IMR-90 (cell line): ENCODE measurements at regions not wholly inside any gene's neighbourhood (a gene's known extent, or its start where the extent isn't known, plus 50 kb on each side); places are given as distances from the start of the nearest gene placed in this dataset.

Experiments
- ATAC-seq: fragments of 200-7000 bp; cut with Tn5 transposase; 2 replicates; pipeline ENCODE4 v1.9.1; 2020; ENCODE audit warnings: low read depth, mild to moderate bottlenecking, moderate library complexity
- BruUV-seq: library from RNA; stranded (reverse); fragments of 400-500 nt; replicated peaks from 2 replicates; lab custom pipeline; 2021; lab: Mats Ljungman, UMichigan
- CTCF ChIA-PET: fragments of 300-600 bp; formaldehyde crosslinking; extraction: SDS; loops from one replicate; lab custom pipeline; 2021; ENCODE audit warnings: antibody characterized with exemption; lab: Yijun Ruan, JAX
- POLR2A ChIA-PET: fragments of 300-600 bp; sonication (Branson Sonifier 250); formaldehyde crosslinking; loops from one replicate; lab custom pipeline; 2022; ENCODE audit warnings: antibody characterized with exemption; ENCODE audit not compliant: unreplicated experiment; lab: Charles Lee
- DNase-seq: peaks from one replicate; pipeline ENCODE4 v3.0.0; 2013
- H2AFZ ChIP-seq: replicated peaks from 2 replicates; pipeline ENCODE3; 2013; ENCODE audit warnings: low read length, mild to moderate bottlenecking; ENCODE audit not compliant: poor library complexity
- H2AK5ac ChIP-seq: 2 replicates; pipeline ENCODE4 v1.6.1; 2013; ENCODE audit warnings: low read depth, low read length, inconsistent platforms
- H2AK9ac ChIP-seq: replicated peaks from 2 replicates; pipeline ENCODE3; 2013; ENCODE audit warnings: mild to moderate bottlenecking, low read depth, low read length, moderate library complexity; ENCODE audit not compliant: poor library complexity
- H2BK120ac ChIP-seq: 2 replicates; pipeline ENCODE4 v1.6.1; 2013; ENCODE audit warnings: low read depth, low read length, inconsistent platforms
- H2BK15ac ChIP-seq: 3 replicates; pipeline ENCODE4 v1.6.1; 2013; ENCODE audit warnings: low read depth, low read length, inconsistent platforms
- H2BK20ac ChIP-seq: 2 replicates; pipeline ENCODE4 v1.6.1; 2013; ENCODE audit warnings: low read depth, mild to moderate bottlenecking, inconsistent platforms, low read length, moderate library complexity
- H2BK5ac ChIP-seq: 2 replicates; pipeline ENCODE4 v1.6.1; 2013; ENCODE audit warnings: mild to moderate bottlenecking, low read depth, low read length, inconsistent platforms; ENCODE audit not compliant: poor library complexity, severe bottlenecking
- H3K14ac ChIP-seq: replicated peaks from 2 replicates; pipeline ENCODE4 v1.6.1; 2013; ENCODE audit warnings: low read depth, low read length, inconsistent platforms
- H3K18ac ChIP-seq: 2 replicates; pipeline ENCODE4 v1.6.1; 2013; ENCODE audit warnings: low read depth, low read length, control low read depth
- H3K23ac ChIP-seq: 2 replicates; pipeline ENCODE4 v1.6.1; 2013; ENCODE audit warnings: low read depth, low read length, inconsistent platforms
- H3K27ac ChIP-seq: 2 replicates; pipeline ENCODE4 v1.5.1; 2013; ENCODE audit warnings: mild to moderate bottlenecking, control low read depth, low read length; ENCODE audit not compliant: insufficient read depth
- H3K27me3 ChIP-seq: 2 replicates; pipeline ENCODE4 v1.6.1; 2013; ENCODE audit warnings: low read length; ENCODE audit not compliant: control insufficient read depth, insufficient read depth
- H3K36me3 ChIP-seq: 2 replicates; pipeline ENCODE4 v1.6.1; 2013; ENCODE audit warnings: low read length, mixed read lengths; ENCODE audit not compliant: control insufficient read depth, insufficient read depth
- H3K4ac ChIP-seq: 2 replicates; pipeline ENCODE4 v1.6.1; 2013; ENCODE audit warnings: low read depth, low read length, inconsistent platforms
- H3K4me1 ChIP-seq: 2 replicates; pipeline ENCODE4 v1.6.1; 2013; ENCODE audit warnings: low read length, mixed read lengths; ENCODE audit not compliant: control insufficient read depth, insufficient read depth
- H3K4me2 ChIP-seq: 2 replicates; pipeline ENCODE4 v1.6.1; 2013; ENCODE audit warnings: low read depth, mild to moderate bottlenecking, control low read depth, low read length, moderate library complexity
- H3K4me3 ChIP-seq: 2 replicates; pipeline ENCODE4 v1.5.1; 2013; ENCODE audit warnings: low read depth, mild to moderate bottlenecking, control low read depth, low read length, moderate library complexity; ENCODE audit not compliant: insufficient read depth
- H3K56ac ChIP-seq: 2 replicates; pipeline ENCODE4 v1.6.1; 2013; ENCODE audit warnings: low read length, inconsistent platforms; ENCODE audit not compliant: insufficient read depth; ENCODE audit errors: extremely low read depth
- H3K79me1 ChIP-seq, 2 experiments: 2 replicates each; pipeline ENCODE4 v1.6.1; 2013; ENCODE audit warnings: low read length in 2 of 2, inconsistent platforms in 1 of 2, low read depth in 1 of 2
- H3K9ac ChIP-seq: 2 replicates; pipeline ENCODE4 v1.6.1; 2013; ENCODE audit warnings: low read depth, low read length, control low read depth
- H3K9me1 ChIP-seq: 2 replicates; pipeline ENCODE4 v1.6.1; 2013; ENCODE audit warnings: low read length, inconsistent platforms; ENCODE audit not compliant: insufficient read depth
- H3K9me3 ChIP-seq: 2 replicates; pipeline ENCODE4 v1.6.1; 2013; ENCODE audit warnings: low read length; ENCODE audit not compliant: control insufficient read depth, insufficient read depth
- H4K20me1 ChIP-seq: 2 replicates; pipeline ENCODE4 v1.6.1; 2013; ENCODE audit warnings: low read length, inconsistent platforms; ENCODE audit not compliant: insufficient read depth
- H4K5ac ChIP-seq: 2 replicates; pipeline ENCODE4 v1.6.1; 2013; ENCODE audit warnings: mild to moderate bottlenecking, low read depth, low read length, control low read depth
- H4K8ac ChIP-seq, 2 experiments: 2 replicates each; pipeline ENCODE4 v1.6.1; 2013; ENCODE audit warnings: low read depth in 2 of 2, low read length in 2 of 2, control low read depth in 1 of 2, inconsistent platforms in 1 of 2
- H4K91ac ChIP-seq: 2 replicates; pipeline ENCODE4 v1.6.1; 2013; ENCODE audit warnings: low read depth, low read length, inconsistent platforms; ENCODE audit not compliant: insufficient read depth
- BHLHE40 ChIP-seq: fragments of 150-350 bp; IDR thresholded peaks from 2 replicates; pipeline ENCODE4 v1.6.1; 2016; ENCODE audit warnings: mild to moderate bottlenecking, low read depth, low read length
- CEBPB ChIP-seq: IDR thresholded peaks from 2 replicates; pipeline ENCODE4 v1.6.1; 2012; ENCODE audit warnings: low read depth, low read length, improper control_type of control experiment
- CHD1 ChIP-seq: IDR thresholded peaks from 2 replicates; pipeline ENCODE4 v1.6.1; 2012; ENCODE audit warnings: low read depth, low read length, improper control_type of control experiment
- CTCF ChIP-seq: conservative IDR thresholded peaks from 2 replicates; pipeline ENCODE4 v1.5.1; 2012; ENCODE audit warnings: mild to moderate bottlenecking, low read depth, low read length, improper control_type of control experiment
- ELK1 ChIP-seq: fragments of 150-350 bp; IDR thresholded peaks from 2 replicates; pipeline ENCODE4 v1.6.1; 2016; ENCODE audit warnings: low read depth, mild to moderate bottlenecking, low read length, moderate library complexity, borderline replicate concordance
- FOS ChIP-seq: fragments of 150-350 bp; IDR thresholded peaks from 2 replicates; pipeline ENCODE4 v1.6.1; 2016; ENCODE audit warnings: low read depth, low read length
- MAFK ChIP-seq: IDR thresholded peaks from 2 replicates; pipeline ENCODE4 v1.6.1; 2012; ENCODE audit warnings: low read depth, low read length, improper control_type of control experiment
- MXI1 ChIP-seq: IDR thresholded peaks from 2 replicates; pipeline ENCODE4 v1.6.1; 2012; ENCODE audit warnings: low read depth, mild to moderate bottlenecking, low read length, moderate library complexity, borderline replicate concordance
- NFE2L2 ChIP-seq: fragments of 150-350 bp; IDR thresholded peaks from 2 replicates; pipeline ENCODE4 v1.6.1; 2016; ENCODE audit warnings: low read depth, mild to moderate bottlenecking, low read length
- POLR2A ChIP-seq: IDR thresholded peaks from 2 replicates; pipeline ENCODE4 v1.6.1; 2012; ENCODE audit warnings: mild to moderate bottlenecking, low read depth, low read length
- RAD21 ChIP-seq: IDR thresholded peaks from 2 replicates; pipeline ENCODE4 v1.6.1; 2012; ENCODE audit warnings: low read length, improper control_type of control experiment
- RCOR1 ChIP-seq: IDR thresholded peaks from 2 replicates; pipeline ENCODE4 v1.6.1; 2012; ENCODE audit warnings: mild to moderate bottlenecking, low read length, improper control_type of control experiment; ENCODE audit not compliant: insufficient replicate concordance
- RFX5 ChIP-seq: IDR thresholded peaks from 2 replicates; pipeline ENCODE4 v1.8.0; 2012; ENCODE audit warnings: low read depth, mild to moderate bottlenecking, low read length, moderate library complexity
- SMC3 ChIP-seq: fragments of 150-350 bp; IDR thresholded peaks from 2 replicates; pipeline ENCODE4 v1.6.1; 2016; ENCODE audit warnings: low read depth, mild to moderate bottlenecking, antibody characterized with exemption, low read length, moderate library complexity
- USF2 ChIP-seq: fragments of 150-350 bp; IDR thresholded peaks from 2 replicates; pipeline ENCODE4 v1.6.1; 2017; ENCODE audit warnings: mild to moderate bottlenecking, antibody characterized with exemption, low read length, low read depth
- WGBS, 2 experiments: methylation state at CpG; one replicate each; pipeline versions ENCODE4 v1.1.5 to v1.1.7; 2013; ENCODE audit warnings: missing lambda C conversion rate in 2 of 2; ENCODE audit not compliant: insufficient read length in 1 of 2; ENCODE audit errors: extremely low coverage in 2 of 2; 5-methylcytosine and 5-hydroxymethylcytosine counted together
- dilution Hi-C: fragments of 300-500 bp; cut with HindIII; formaldehyde crosslinking; loops from one replicate; pipeline ENCODE4 v1.14.3; 2018; ENCODE audit warnings: low sequenced_read_pairs; ENCODE audit not compliant: unreplicated experiment
- in situ Hi-C: fragments of 300-500 bp; cut with MboI; formaldehyde crosslinking; loops from 3 replicates; pipeline ENCODE4 v1.14.3; 2019; ENCODE audit warnings: low sequenced_read_pairs, inconsistent platforms, mixed read lengths
- intact Hi-C: fragments of 100-400 bp; cut with micrococcal nuclease; formaldehyde crosslinking; loops from 2 replicates; pipeline ENCODE4 v1.10.0; 2022

- CTCF ChIA-PET, result no interaction called here
- Histone ChIP-seq H2AK9ac (no peak overlapping the region), H3K14ac (no peak overlapping the region), H4K8ac (no peak overlapping the region), H3K4me3 (no peak overlapping the region), H2BK20ac (no peak overlapping the region), H3K9me1 (no peaks in the 10 kb centered on the region), H3K79me1 (no peaks in the 10 kb centered on the region), H2AFZ (no peak overlapping the region), H4K91ac (no peak overlapping the region), H3K27ac (no peak overlapping the region), H4K20me1 (no peaks in the 10 kb centered on the region), H2BK15ac (no peak overlapping the region), H3K4me2 (no peak overlapping the region), H2BK120ac (no peak overlapping the region), H4K5ac (no peak overlapping the region), H3K36me3 (no peaks in the 10 kb centered on the region), H2AK5ac (no peak overlapping the region), H3K9me3 (peaks cover 14% of the 10 kb centered on the region), H3K4ac (no peak overlapping the region), H3K27me3 (no peaks in the 10 kb centered on the region), H3K4me1 (no peaks in the 10 kb centered on the region), H3K56ac (no peak overlapping the region), H3K18ac (no peak overlapping the region), H3K9ac (no peak overlapping the region), H2BK5ac (no peak overlapping the region), H3K23ac (no peak overlapping the region)
- dilution Hi-C loops, result no loop called here
- in situ Hi-C loops, result no loop called here
- TF ChIP-seq NFE2L2 (no peak), MXI1 (no peak), FOS (no peak), POLR2A (no peak), ELK1 (no peak), RCOR1 (no peak), RFX5 (no peak), CEBPB (no peak), MAFK (no peak), BHLHE40 (no peak), USF2 (no peak), CTCF (no peak), CHD1 (no peak), RAD21 (no peak), SMC3 (no peak)
- WGBS, 2 experiments, result no CpG with 5 or more reads among the region's 4 CpGs
- BruUV-seq, result no TSS peak
- no peak for ATAC-seq
- intact Hi-C loops, result loop anchor here (10.0 kb wide), 1 partner anchor 848 kb away; no protein-coding TSS in a partner anchor
- no peak for DNase-seq
- POLR2A ChIA-PET, result no interaction called here
These were observed 142.4 kb downstream of the NDUFA10 start for GRCh38 chr2:239882781-239883180.
